Lower leg skin (tissue), 4 donors: ENCODE measurements at regions not wholly inside any gene's neighbourhood (a gene's known extent, or its start where the extent isn't known, plus 50 kb on each side); places are given as distances from the start of the nearest gene placed in this dataset.

Source experiments
- DNase-seq, 2 donors: peaks; one replicate each; pipeline ENCODE4 v3.0.0-alpha.2; 2019; ENCODE audit warnings: low spot score in 2 of 2
- H3K4me3 ChIP-seq: fragments of 200-600 bp; sonication (generic); 2 replicates; pipeline ENCODE4 v1.5.1; 2017; ENCODE audit warnings: mild to moderate bottlenecking, low read depth; ENCODE audit not compliant: poor library complexity, severe bottlenecking
- CTCF ChIP-seq, 3 donors: fragments of 450-650 bp; IDR thresholded peaks; one replicate each; pipeline ENCODE4 v1.5.1; 2016; ENCODE audit warnings: antibody characterized with exemption in 3 of 3, mild to moderate bottlenecking in 3 of 3, moderate library complexity in 2 of 3
- POLR2A ChIP-seq, 2 donors: fragments of 450-650 bp; IDR thresholded peaks; one replicate each; pipeline ENCODE4 v1.6.1; 2016 to 2017; ENCODE audit warnings: antibody characterized with exemption in 2 of 2, mild to moderate bottlenecking in 1 of 2, moderate library complexity in 1 of 2
- WGBS, 2 donors: methylation state at CpG; one replicate each; pipeline ENCODE4 v1.1.5; 2018; 5-methylcytosine and 5-hydroxymethylcytosine counted together
- intact Hi-C: fragments of 100-400 bp; cut with DNase I; formaldehyde crosslinking; loops from one replicate; pipeline ENCODE4 v1.15.0; 2023; ENCODE audit warnings: low total_unique reads

- no peak overlapping the region for H3K4me3 ChIP-seq
- DNase-seq: no peak
- TF ChIP-seq CTCF (IDR thresholded peaks at IDR 0.05) (no peak), POLR2A (IDR thresholded peaks at IDR 0.05) (no peak)
- WGBS, 2 donors: 53 to 55% methylated on average over 14 of the region's 14 CpGs
- intact Hi-C loops: no loop called here
These were observed 73.3 kb upstream of the PAXBP1 start for GRCh38 chr21:32844653-32845436.

GRCh38 chr21:32858628-32859027, 87.1 kb upstream of the PAXBP1 start:
- TF ChIP-seq POLR2A (IDR thresholded peaks at IDR 0.05) (no peak), CTCF (IDR thresholded peaks at IDR 0.05) (no peak)
- WGBS, 2 donors: 92 to 96% methylated on average over 4 of the region's 4 CpGs
- no peak overlapping the region for H3K4me3 ChIP-seq
- no peak for DNase-seq
- intact Hi-C loops: no loop called here

GRCh38 chr21:32860399-32860798, 88.8 kb upstream of the PAXBP1 start:
- intact Hi-C loops: no loop called here
- no peak overlapping the region for H3K4me3 ChIP-seq
- TF ChIP-seq CTCF (IDR thresholded peaks at IDR 0.05) (no peak), POLR2A (IDR thresholded peaks at IDR 0.05) (no peak)
- DNase-seq: no peak

- intact Hi-C loops: no loop called here
- no peak overlapping the region for H3K4me3 ChIP-seq
- 33 to 35% methylated on average over 4 of the region's 4 CpGs for WGBS, 2 donors
- DNase-seq: no peak
- TF ChIP-seq CTCF (IDR thresholded peaks at IDR 0.05): no peak
- TF ChIP-seq POLR2A (IDR thresholded peaks at IDR 0.05): no peak
These were observed 90.3 kb upstream of the PAXBP1 start for GRCh38 chr21:32861866-32862265.

GRCh38 chr21:32867597-32867996, 96.0 kb upstream of the PAXBP1 start:
- no peak overlapping the region for H3K4me3 ChIP-seq
- no peak for TF ChIP-seq CTCF (IDR thresholded peaks at IDR 0.05)
- no peak for TF ChIP-seq POLR2A (IDR thresholded peaks at IDR 0.05)
- intact Hi-C loops: no loop called here
- no peak for DNase-seq
- 72 to 74% methylated on average over 4 of the region's 4 CpGs for WGBS, 2 donors
